Upper lobe of left lung (tissue), 4 donors: ENCODE measurements at regions not wholly inside any gene's neighbourhood (a gene's known extent, or its start where the extent isn't known, plus 50 kb on each side); places are given as distances from the start of the nearest gene placed in this dataset.

ENCODE experiments used
- EP300 ChIP-seq, 4 donors: sonication (generic); formaldehyde crosslinking; IDR thresholded peaks; one replicate each; pipeline ENCODE4 v1.5.1; 2017; ENCODE audit warnings: antibody characterized with exemption in 4 of 4, control low read depth in 2 of 4
- POLR2A ChIP-seq, 4 donors: fragments of 450-650 bp; IDR thresholded peaks; one replicate each; pipeline ENCODE4 v1.5.1; 2016 to 2017; ENCODE audit warnings: antibody characterized with exemption in 4 of 4, mild to moderate bottlenecking in 2 of 4
- POLR2AphosphoS5 ChIP-seq, 2 donors: sonication (generic); formaldehyde crosslinking; IDR thresholded peaks; one replicate each; pipeline ENCODE4 v1.5.1; 2017; ENCODE audit warnings: antibody characterized with exemption in 2 of 2
- TF ChIP-seq, protein P1 (sequence below), 6 experiments: fragments of 450-650 bp in 4 of 6; fragments of 200-600 bp in 2 of 6; sonication (generic) in 2 of 6; IDR thresholded peaks; one replicate each; pipeline ENCODE4 v1.5.1; 2016 to 2019; ENCODE audit warnings: antibody characterized with exemption in 6 of 6

DNA sequence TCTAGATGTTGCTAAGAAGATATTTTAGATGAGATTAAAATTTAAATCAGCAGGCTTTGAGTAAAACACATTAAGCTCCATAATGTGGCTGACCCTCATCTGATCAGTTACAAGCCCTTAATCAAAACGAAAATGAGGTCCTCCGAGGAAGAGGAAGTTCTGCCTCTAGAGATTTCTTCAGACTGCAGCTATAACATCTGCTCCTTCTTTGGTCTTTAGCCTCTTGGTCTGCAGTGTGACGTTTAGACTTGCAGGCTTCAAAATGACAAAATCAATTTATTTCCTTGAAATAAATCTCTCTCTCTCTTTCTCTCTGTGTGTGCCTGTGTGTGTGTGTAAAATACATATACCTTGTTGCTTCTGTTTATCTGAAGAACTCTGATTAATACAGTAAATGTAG, 1429.8 kb upstream of the CDH9 start:
- TF ChIP-seq, protein P1, sequence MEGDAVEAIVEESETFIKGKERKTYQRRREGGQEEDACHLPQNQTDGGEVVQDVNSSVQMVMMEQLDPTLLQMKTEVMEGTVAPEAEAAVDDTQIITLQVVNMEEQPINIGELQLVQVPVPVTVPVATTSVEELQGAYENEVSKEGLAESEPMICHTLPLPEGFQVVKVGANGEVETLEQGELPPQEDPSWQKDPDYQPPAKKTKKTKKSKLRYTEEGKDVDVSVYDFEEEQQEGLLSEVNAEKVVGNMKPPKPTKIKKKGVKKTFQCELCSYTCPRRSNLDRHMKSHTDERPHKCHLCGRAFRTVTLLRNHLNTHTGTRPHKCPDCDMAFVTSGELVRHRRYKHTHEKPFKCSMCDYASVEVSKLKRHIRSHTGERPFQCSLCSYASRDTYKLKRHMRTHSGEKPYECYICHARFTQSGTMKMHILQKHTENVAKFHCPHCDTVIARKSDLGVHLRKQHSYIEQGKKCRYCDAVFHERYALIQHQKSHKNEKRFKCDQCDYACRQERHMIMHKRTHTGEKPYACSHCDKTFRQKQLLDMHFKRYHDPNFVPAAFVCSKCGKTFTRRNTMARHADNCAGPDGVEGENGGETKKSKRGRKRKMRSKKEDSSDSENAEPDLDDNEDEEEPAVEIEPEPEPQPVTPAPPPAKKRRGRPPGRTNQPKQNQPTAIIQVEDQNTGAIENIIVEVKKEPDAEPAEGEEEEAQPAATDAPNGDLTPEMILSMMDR (IDR thresholded peaks at IDR 0.05), result no peak
- TF ChIP-seq POLR2A (IDR thresholded peaks at IDR 0.05) (no peak), EP300 (IDR thresholded peaks at IDR 0.05) (no peak), POLR2AphosphoS5 (IDR thresholded peaks at IDR 0.05) (no peak)
